Mononuclear cell (primary cell): ENCODE measurements at regions not wholly inside any gene's neighbourhood (a gene's known extent, or its start where the extent isn't known, plus 50 kb on each side); places are given as distances from the start of the nearest gene placed in this dataset.

ENCODE experiments used
- H3K27me3 ChIP-seq: 2 replicates; pipeline ENCODE4 v1.6.0; 2011; ENCODE audit warnings: low read length, control low read depth; ENCODE audit not compliant: insufficient read depth
- H3K4me1 ChIP-seq: 2 replicates; pipeline ENCODE4 v1.5.1; 2011; ENCODE audit warnings: mild to moderate bottlenecking, low read length, control low read depth; ENCODE audit not compliant: insufficient read depth
- H3K4me3 ChIP-seq: 2 replicates; pipeline ENCODE4 v1.5.1; 2011; ENCODE audit warnings: mild to moderate bottlenecking, low read length, moderate library complexity
- H3K9me3 ChIP-seq: 2 replicates; pipeline ENCODE4 v1.5.1; 2011; ENCODE audit warnings: low read depth, mild to moderate bottlenecking, control low read depth, low read length

DNA sequence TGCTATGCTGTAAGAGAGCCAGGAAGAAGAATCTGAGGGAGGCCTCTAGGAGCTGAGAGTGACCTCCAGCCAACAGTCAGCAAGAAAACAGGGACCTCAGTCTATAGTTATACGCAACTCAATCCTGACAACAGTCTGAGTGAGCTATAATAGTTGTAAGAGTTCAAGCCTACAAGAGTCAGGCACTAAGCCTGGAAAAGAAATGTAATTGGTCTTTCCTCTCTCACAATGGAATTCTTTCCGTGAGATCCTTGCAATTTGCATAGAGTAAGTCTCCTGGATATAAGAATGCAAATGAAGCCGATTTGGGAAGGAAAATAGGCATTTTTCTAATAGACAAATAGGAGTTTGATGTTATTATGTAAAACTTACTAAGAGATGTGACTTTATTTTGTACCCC lies 1332.6 kb upstream of the CELF4 start:
- Histone ChIP-seq H3K4me1 (no peaks in the 10 kb centered on the region), H3K9me3 (no peaks in the 10 kb centered on the region), H3K27me3 (no peaks in the 10 kb centered on the region), H3K4me3 (no peak overlapping the region)

DNA sequence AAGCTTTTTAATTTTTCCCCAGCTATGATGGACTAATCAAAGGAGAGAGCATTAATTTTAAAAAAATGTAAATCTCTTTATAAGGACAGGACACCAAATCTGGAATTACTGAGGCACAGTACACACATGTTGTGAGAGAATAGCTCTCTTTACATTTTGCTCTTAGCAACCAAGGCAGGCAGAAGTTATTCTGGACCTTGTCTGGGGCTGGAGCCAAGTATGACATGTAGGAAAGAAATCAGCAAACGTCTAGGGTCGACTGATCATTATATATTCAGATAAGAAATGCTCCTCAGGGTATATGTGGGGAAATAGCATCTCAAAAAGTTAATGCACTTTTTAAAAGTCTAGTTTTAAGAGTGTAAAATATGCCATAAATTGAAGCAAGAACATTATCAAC lies 1330.0 kb upstream of the CELF4 start:
- H3K4me1 ChIP-seq = no peaks in the 10 kb centered on the region
- no peak overlapping the region for H3K4me3 ChIP-seq
- H3K27me3 ChIP-seq = no peaks in the 10 kb centered on the region
- H3K9me3 ChIP-seq = no peaks in the 10 kb centered on the region

DNA sequence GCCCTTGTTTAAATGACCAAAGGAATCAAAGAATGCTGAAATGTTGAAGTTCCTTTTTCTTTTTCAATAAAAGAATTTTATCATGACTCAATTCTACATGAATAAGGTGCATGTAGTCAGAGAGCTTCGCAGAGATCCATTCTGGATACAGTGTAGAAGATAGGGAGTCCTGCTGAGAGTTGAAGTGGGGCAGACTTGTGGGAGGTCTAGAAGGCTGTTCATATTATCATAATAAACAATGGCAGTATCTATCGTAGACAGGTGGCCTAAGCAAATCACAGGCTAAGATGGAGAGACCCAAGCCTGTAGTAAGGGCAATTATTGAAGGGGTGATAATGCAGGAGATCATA lies 1322.0 kb upstream of the CELF4 start:
- H3K9me3 ChIP-seq = no peaks in the 10 kb centered on the region
- H3K4me1 ChIP-seq = no peaks in the 10 kb centered on the region
- H3K4me3 ChIP-seq = no peak overlapping the region
- H3K27me3 ChIP-seq = no peaks in the 10 kb centered on the region

DNA sequence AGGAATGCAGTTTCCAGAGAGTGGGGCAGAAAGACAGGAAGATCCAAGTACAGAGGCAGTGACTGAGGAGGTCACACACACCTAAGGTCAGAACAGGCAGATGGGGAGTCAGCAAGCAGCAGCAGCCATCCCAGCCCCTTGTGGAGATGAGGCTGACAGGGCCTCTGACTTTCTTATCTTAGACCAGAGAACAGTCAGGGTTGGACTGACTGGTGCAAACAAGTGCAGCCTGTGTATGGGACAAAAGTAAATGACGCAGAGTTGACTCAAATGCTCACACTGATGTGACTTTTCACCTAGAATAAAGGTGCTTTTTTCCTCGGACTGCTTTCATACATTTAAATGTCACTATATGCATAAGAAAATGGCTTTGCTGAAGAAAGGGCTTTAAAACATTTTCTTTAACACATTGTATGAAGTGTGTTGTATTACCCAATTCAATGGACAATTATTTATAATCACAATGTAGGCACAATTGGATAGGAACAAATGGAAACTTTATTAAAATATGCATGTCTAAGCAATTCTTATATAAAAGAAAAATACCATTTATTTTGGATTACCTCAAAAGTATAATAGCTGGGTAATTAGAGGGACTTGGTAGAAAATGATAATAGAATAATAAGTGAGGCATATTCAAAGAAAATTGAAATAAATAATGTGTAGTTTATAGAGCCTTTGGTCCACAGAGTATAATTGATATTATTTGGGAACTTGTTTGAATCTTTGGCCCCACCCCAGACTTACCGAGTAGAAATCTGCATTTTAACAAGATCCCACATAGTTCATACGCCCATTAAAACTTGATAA lies 1321.5 kb upstream of the CELF4 start:
- Histone ChIP-seq H3K4me3 (no peak overlapping the region), H3K27me3 (no peaks in the 10 kb centered on the region), H3K9me3 (no peaks in the 10 kb centered on the region), H3K4me1 (no peaks in the 10 kb centered on the region)

DNA sequence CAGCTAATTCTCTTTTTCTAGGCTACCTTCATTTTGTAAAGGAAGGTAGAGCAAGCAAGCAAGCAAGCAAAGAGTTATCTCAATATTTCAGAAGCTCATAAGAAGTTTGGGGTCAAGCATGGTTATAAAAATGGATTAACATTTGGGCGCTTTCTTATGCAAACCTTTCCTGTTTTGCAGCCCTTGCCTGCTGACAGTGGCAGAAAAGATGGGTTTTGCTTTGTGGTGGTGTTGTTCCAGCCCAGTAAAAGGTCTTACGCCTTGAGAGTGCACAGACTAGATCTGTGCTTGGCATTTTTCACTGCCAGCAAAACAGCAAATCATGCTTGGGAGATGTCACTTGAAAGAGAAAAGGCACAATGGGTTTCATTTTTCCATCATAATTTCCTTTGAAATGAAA lies 1320.6 kb upstream of the CELF4 start:
- H3K4me3 ChIP-seq = no peak overlapping the region
- no peaks in the 10 kb centered on the region for H3K27me3 ChIP-seq
- no peaks in the 10 kb centered on the region for H3K9me3 ChIP-seq
- H3K4me1 ChIP-seq = no peaks in the 10 kb centered on the region

DNA sequence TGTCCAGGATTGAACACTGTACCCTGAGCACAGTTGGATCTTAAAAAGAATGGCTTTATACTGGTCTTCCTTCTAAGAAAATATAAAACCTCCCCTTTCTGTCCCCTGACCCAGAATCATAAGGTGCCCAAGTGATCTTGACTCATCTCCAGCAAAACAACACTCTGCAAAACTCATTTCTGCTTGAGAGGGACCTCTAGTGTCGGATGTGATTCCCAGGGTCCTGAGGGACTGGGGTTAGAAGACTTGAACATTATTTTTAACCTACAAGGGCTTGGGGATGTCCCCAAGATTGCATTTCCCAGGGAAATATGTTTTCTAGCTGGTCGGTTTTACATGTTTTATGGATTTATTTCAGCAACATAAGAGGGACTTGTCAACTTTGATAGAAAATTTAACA lies 1318.5 kb upstream of the CELF4 start:
- H3K4me3 ChIP-seq = no peak overlapping the region
- no peaks in the 10 kb centered on the region for H3K27me3 ChIP-seq
- H3K9me3 ChIP-seq = no peaks in the 10 kb centered on the region
- H3K4me1 ChIP-seq = no peaks in the 10 kb centered on the region

DNA sequence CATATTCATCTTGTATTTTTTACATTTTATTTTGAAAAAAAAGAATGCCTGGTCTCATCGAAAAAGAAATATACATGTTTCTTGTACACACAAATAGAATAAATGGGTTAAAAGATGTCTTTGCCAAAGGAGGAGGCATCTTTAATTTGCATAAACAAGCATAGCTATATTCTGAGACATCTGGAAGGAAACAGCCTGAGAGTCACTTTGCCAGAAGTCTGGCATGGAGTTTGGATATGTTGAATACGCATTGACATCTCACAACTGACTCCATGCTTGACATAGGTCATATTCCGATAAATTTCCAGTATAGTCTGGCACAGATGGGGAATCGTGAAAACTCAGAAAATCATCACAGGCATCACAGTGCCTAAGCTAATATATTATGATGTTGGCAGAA lies 1317.5 kb upstream of the CELF4 start:
- H3K9me3 ChIP-seq = no peaks in the 10 kb centered on the region
- H3K4me3 ChIP-seq = no peak overlapping the region
- no peaks in the 10 kb centered on the region for H3K4me1 ChIP-seq
- no peaks in the 10 kb centered on the region for H3K27me3 ChIP-seq

DNA sequence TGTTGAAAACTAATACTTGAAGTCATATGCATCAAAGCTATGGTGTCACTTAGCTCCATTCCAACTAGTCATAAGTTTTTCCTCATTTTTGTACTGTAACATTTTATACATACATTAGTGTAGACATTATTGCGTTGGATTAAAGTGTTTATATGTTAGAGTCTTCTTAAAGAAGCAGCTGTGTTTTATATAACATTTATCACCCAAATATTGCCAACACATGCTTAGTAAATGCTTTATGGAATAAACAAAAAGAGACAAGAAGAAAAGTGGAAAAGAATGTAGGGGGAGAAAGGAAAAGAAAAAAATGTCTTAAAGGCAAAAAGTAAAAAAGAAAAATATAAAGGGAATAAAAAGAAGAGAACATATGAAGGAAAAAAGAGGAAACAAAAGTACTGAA lies 1314.3 kb upstream of the CELF4 start:
- Histone ChIP-seq H3K4me3 (no peak overlapping the region), H3K27me3 (no peaks in the 10 kb centered on the region), H3K9me3 (no peaks in the 10 kb centered on the region), H3K4me1 (no peaks in the 10 kb centered on the region)

DNA sequence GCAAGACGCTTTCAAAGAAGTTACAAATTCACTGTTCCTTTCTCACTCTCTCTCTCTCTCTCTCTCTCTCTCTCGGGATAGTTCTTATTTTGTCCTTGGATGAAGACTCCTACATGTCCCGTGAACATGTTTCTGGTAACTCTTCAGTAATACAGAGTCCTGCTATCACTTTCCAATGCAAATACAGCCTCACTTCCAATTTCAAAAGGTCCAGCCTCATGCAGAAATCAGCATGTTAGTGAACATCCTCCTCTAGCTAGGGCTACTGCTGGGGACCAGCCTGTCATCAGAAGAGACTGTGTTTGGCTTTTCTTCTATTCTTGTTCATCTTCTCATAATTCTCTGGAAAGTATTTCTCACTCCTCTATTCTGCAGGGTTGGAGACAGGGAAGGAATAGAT lies 1306.7 kb upstream of the CELF4 start:
- Histone ChIP-seq H3K4me3 (no peak overlapping the region), H3K4me1 (no peaks in the 10 kb centered on the region), H3K27me3 (no peaks in the 10 kb centered on the region), H3K9me3 (no peaks in the 10 kb centered on the region)

DNA sequence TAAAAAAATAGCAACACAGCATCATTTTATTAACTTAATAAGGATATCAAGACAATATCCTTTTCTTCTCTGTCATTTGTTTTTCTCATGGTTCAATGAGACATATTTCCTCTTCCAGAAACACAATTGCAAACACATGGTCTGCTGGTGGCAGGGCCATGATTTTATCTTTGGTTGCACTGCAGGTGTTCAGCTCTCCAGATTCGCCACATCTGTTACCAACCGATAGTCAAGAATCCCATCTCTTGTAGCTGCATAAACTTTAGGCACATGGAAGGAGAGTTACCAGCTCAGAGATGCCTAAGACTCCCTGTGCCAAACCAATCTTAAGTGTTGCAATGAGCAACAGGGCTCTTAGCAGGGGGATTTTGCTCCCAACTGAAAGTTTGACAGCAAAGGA lies 1303.2 kb upstream of the CELF4 start:
- H3K4me1 ChIP-seq = no peaks in the 10 kb centered on the region
- no peak overlapping the region for H3K4me3 ChIP-seq
- no peaks in the 10 kb centered on the region for H3K27me3 ChIP-seq
- no peaks in the 10 kb centered on the region for H3K9me3 ChIP-seq

DNA sequence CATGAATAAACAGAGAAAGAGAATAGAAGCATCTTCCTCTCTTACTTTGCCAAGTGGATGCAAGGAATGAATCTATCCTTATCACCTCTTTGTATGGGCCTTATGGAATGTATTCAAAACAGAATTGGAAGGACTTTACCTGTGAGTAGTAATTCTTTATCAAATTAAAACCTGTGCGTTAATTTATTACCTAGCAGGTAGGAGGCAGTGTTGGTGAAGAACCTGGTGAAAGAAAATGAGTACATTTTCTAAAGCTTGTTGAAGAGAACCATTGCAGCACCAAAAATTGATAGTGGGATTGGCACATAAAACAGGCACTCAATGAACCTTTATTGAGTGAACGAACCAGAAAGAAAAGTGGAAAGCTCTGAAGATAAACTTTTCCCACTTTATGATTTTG lies 1302.1 kb upstream of the CELF4 start:
- H3K4me3 ChIP-seq = no peak overlapping the region
- no peaks in the 10 kb centered on the region for H3K4me1 ChIP-seq
- H3K9me3 ChIP-seq = no peaks in the 10 kb centered on the region
- no peaks in the 10 kb centered on the region for H3K27me3 ChIP-seq

DNA sequence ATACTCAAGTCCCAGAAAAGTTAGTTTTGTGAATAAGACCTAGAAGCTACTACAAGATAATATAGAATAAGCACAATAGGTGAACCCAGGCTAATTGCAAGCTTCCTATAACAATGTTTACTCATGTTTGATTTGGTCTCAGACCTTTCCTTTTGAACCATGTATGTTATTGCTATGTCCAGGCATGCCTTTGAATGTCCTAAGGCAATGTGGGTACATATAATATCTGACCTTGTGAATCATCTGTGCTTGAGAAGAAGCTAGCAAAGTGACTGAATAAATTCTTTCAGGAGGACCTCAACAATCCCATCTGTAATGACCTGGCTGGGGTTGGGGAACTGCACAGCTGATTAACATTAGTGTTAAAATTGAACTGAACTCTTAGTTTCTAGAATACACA lies 1285.9 kb upstream of the CELF4 start:
- peaks cover 4% of the 10 kb centered on the region for H3K9me3 ChIP-seq
- no peaks in the 10 kb centered on the region for H3K27me3 ChIP-seq
- no peaks in the 10 kb centered on the region for H3K4me1 ChIP-seq
- no peak overlapping the region for H3K4me3 ChIP-seq

DNA sequence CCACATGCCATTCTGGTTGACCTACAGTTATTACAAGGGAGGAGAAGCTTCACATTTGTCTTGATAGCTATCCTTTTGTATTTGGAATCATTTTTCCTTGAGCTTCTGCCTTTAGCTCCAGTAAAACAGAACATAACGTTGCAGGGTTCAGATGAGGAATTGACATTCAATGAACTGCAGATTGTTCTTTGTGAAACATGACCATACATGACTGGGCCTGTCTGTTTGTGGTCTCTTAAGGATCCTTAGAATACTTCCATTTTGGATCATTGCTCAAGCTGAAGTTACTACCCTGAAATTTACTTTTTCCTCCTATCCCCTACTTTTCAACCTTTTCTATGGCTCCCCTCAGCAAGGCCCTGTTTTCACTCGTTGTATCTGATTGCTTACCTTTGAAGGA lies 1281.7 kb upstream of the CELF4 start:
- Histone ChIP-seq H3K4me1 (no peaks in the 10 kb centered on the region), H3K27me3 (no peaks in the 10 kb centered on the region), H3K4me3 (no peak overlapping the region), H3K9me3 (no peaks in the 10 kb centered on the region)

DNA sequence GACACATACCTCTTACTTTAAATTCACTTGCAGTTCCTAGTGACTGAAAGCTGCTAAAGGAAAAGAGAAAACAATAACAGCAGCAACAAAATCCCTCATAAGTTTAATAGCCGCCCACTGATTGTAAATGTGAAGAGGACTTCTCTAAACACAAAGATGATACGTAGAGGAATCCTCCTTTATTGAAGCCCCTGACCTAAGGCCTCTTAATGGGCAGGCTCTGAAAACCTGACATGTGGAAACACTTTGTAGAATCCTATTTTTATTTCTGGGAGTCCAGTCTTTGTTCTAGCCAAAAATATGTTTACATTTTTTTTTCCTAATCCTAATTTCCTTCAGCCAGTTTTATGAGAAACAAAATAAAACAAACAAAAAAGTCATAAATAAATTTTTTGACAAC lies 1277.7 kb upstream of the CELF4 start:
- Histone ChIP-seq H3K27me3 (no peaks in the 10 kb centered on the region), H3K4me1 (no peaks in the 10 kb centered on the region), H3K4me3 (no peak overlapping the region), H3K9me3 (no peaks in the 10 kb centered on the region)

DNA sequence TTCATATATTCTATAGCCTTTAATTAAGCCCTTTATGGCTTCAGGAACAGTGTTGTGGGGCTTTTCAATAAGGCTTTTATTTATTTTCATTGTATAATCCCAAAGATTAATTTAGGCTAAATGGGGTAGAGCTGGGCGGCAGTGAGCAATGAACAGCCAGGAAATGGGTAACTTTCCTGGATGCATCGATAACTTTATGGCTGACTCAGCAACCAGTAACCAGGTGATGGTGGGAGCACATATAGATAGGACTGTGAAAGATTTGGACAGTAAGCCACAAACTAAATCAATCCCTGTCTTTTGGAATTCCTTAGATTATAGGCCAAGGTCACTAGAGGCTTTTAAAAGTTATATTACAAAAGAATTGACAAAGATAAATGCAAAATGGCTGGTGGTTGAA lies 1260.6 kb upstream of the CELF4 start:
- no peaks in the 10 kb centered on the region for H3K4me1 ChIP-seq
- no peak overlapping the region for H3K4me3 ChIP-seq
- no peaks in the 10 kb centered on the region for H3K27me3 ChIP-seq
- no peaks in the 10 kb centered on the region for H3K9me3 ChIP-seq

DNA sequence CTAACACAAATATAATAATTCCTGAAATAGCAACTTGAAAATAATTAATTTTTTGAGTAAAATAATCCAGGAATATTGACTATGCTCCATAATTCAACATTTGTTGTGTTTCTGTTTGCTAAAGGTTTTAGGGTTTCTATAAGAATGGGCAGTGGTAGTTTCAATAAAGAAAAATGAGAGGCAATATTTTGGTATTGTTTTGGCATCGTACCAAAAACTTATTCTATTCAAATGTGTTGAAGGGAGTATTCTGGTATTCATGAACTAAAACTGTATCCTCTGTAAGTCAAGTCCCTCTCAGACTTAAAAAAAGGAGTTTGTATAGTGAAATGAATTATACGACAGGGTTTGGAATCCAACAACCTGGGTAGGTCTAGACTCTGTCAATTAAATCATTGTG lies 1245.6 kb upstream of the CELF4 start:
- Histone ChIP-seq H3K9me3 (peaks cover 8% of the 10 kb centered on the region), H3K27me3 (no peaks in the 10 kb centered on the region)

More for the DNA sequence above, 1245.6 kb upstream of the CELF4 start:
- no peaks in the 10 kb centered on the region for H3K4me1 ChIP-seq
- H3K4me3 ChIP-seq = no peak overlapping the region
